ENCODE measurements at regions not wholly inside any gene's neighbourhood (a gene's known extent, or its start where the extent isn't known, plus 50 kb on each side); places are given as distances from the start of the nearest gene placed in this dataset.

DNA sequence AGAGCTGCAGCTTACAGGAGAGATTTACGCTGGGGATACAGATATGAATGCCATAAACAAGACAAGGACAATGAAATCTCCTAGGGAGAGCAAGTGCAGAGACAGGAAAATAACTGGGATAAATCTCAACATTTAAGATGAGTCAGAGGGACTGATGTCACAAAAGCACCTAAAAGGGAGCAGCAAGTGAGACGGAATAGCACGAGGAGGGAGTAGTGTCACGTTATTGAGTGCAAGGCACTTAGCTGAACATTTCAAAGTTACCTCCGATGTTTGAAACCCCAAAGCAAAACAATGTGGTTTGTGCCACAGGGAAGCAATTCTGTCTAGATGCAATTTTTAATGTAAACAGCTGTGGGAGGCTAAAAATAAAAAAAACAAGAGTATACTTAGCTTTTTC lies 1131.7 kb upstream of the EYS start:
- no peaks in the 10 kb centered on the region for H3K36me3 ChIP-seq (ENCODE audit: control insufficient read depth, insufficient read depth, low read length)
- no peaks in the 10 kb centered on the region for H3K9me3 ChIP-seq (ENCODE audit: control insufficient read depth, low read length)
- H3K4me3 ChIP-seq (ENCODE audit: extremely low read depth, insufficient read depth, low read length, poor library complexity, severe bottlenecking): no peak overlapping the region
- H3K4me1 ChIP-seq (ENCODE audit: control insufficient read depth, insufficient read depth, low read length, poor library complexity, severe bottlenecking): no peaks in the 10 kb centered on the region
- H3K27ac ChIP-seq (ENCODE audit: low read depth, low read length, severe bottlenecking): no peak overlapping the region
- WGBS, 2 experiments (ENCODE audit: insufficient coverage in 2 of 2): 81 to 89% methylated on average over 3 to 5 of the region's 5 CpGs

DNA sequence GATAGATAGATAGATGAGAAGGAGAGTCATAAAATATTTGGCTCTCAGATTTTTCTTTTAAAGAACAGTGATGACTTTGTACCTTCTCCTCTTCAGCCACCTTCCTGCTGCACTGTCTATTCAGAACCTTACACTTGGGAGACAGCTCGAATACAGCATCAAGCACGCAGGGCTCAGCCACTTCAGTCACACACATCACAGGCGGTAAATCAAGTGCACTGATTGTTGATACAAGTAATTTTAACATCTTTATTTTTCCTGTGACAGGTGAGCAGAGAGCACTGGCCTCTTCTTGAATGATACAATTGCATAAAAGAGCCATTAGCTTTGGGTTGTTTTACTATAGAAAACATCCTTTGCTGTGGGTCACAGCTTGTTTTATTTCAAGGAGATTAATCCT lies 1118.5 kb upstream of the EYS start:
- Histone ChIP-seq H3K4me1 (ENCODE audit: control insufficient read depth, insufficient read depth, low read length, poor library complexity, severe bottlenecking) (no peaks in the 10 kb centered on the region), H3K4me3 (ENCODE audit: extremely low read depth, insufficient read depth, low read length, poor library complexity, severe bottlenecking) (no peak overlapping the region), H3K27ac (ENCODE audit: low read depth, low read length, severe bottlenecking) (no peak overlapping the region), H3K9me3 (ENCODE audit: control insufficient read depth, low read length) (no peaks in the 10 kb centered on the region), H3K36me3 (ENCODE audit: control insufficient read depth, insufficient read depth, low read length) (no peaks in the 10 kb centered on the region)
- no CpG with 5 or more reads among the region's 3 CpGs for WGBS, 2 experiments (ENCODE audit: insufficient coverage in 2 of 2)

- no peak overlapping the region for H3K4me3 ChIP-seq (ENCODE audit: extremely low read depth, insufficient read depth, low read length, poor library complexity, severe bottlenecking)
- no peaks in the 10 kb centered on the region for H3K4me1 ChIP-seq (ENCODE audit: control insufficient read depth, insufficient read depth, low read length, poor library complexity, severe bottlenecking)
- no peak overlapping the region for H3K27ac ChIP-seq (ENCODE audit: low read depth, low read length, severe bottlenecking)
- H3K9me3 ChIP-seq (ENCODE audit: control insufficient read depth, low read length): no peaks in the 10 kb centered on the region
- no peaks in the 10 kb centered on the region for H3K36me3 ChIP-seq (ENCODE audit: control insufficient read depth, insufficient read depth, low read length)
- WGBS, 2 experiments (ENCODE audit: insufficient coverage in 2 of 2): 43 to 94% methylated on average over 1 to 2 of the region's 3 CpGs
Measured at GRCh38 chr6:66814156-66814555, 1107.1 kb upstream of the EYS start.

DNA sequence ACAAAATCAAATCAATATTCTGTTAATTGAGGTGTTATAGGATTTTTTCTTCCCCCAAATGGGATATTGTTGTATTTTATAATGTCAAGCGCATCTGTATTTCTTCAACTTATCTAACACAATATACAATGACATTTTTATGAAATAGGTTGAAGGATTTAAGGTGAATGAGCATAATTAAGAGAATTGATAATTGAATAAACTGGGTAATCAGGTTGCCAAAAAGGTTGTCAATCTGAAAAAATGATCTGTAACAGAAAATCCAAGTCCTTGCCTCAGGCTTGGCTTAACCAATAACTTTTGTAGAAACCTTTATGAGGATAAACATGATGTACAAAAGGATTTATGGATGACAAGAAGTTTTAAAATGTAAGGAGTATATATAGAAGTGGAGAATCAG lies 1101.7 kb upstream of the EYS start:
- no peaks in the 10 kb centered on the region for H3K36me3 ChIP-seq (ENCODE audit: control insufficient read depth, insufficient read depth, low read length)
- WGBS, 2 experiments (ENCODE audit: insufficient coverage in 2 of 2): no CpG with 5 or more reads among the region's 1 CpG
- no peak overlapping the region for H3K4me3 ChIP-seq (ENCODE audit: extremely low read depth, insufficient read depth, low read length, poor library complexity, severe bottlenecking)
- no peaks in the 10 kb centered on the region for H3K9me3 ChIP-seq (ENCODE audit: control insufficient read depth, low read length)
- no peak overlapping the region for H3K27ac ChIP-seq (ENCODE audit: low read depth, low read length, severe bottlenecking)
- no peaks in the 10 kb centered on the region for H3K4me1 ChIP-seq (ENCODE audit: control insufficient read depth, insufficient read depth, low read length, poor library complexity, severe bottlenecking)

GRCh38 chr6:66796987-66797386 lies 1090.0 kb upstream of the EYS start:
- Histone ChIP-seq H3K4me1 (ENCODE audit: control insufficient read depth, insufficient read depth, low read length, poor library complexity, severe bottlenecking) (no peaks in the 10 kb centered on the region), H3K9me3 (ENCODE audit: control insufficient read depth, low read length) (no peaks in the 10 kb centered on the region), H3K4me3 (ENCODE audit: extremely low read depth, insufficient read depth, low read length, poor library complexity, severe bottlenecking) (no peak overlapping the region), H3K36me3 (ENCODE audit: control insufficient read depth, insufficient read depth, low read length) (no peaks in the 10 kb centered on the region), H3K27ac (ENCODE audit: low read depth, low read length, severe bottlenecking) (no peak overlapping the region)
- 61 to 100% methylated on average over 2 to 3 of the region's 3 CpGs for WGBS, 2 experiments (ENCODE audit: insufficient coverage in 2 of 2)

GRCh38 chr6:66788579-66788978 lies 1081.6 kb upstream of the EYS start:
- WGBS, 2 experiments (ENCODE audit: insufficient coverage in 2 of 2): 95 to 100% methylated on average over 3 of the region's 3 CpGs
- Histone ChIP-seq H3K4me3 (ENCODE audit: extremely low read depth, insufficient read depth, low read length, poor library complexity, severe bottlenecking) (no peak overlapping the region), H3K27ac (ENCODE audit: low read depth, low read length, severe bottlenecking) (no peak overlapping the region), H3K4me1 (ENCODE audit: control insufficient read depth, insufficient read depth, low read length, poor library complexity, severe bottlenecking) (no peaks in the 10 kb centered on the region), H3K9me3 (ENCODE audit: control insufficient read depth, low read length) (no peaks in the 10 kb centered on the region), H3K36me3 (ENCODE audit: control insufficient read depth, insufficient read depth, low read length) (no peaks in the 10 kb centered on the region)

DNA sequence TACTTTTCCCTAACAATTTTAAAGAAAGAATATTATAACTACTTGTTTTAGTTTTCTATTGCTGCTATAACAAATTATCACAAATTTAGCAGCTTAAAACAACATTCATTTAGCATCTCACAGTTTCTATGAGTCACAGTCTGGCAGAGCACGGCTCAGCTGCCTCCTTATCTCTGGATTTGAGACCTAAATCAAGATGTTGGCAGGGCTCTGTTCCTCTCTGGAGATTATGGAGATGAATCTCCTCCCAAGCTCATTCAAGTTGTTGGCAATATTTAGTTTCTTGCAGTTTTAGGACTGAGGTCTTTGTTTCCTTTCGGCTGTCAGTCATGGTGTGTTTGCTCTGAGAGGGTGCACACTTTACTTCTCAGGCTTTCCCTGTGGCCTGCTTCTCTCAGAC lies 1065.8 kb upstream of the EYS start:
- H3K36me3 ChIP-seq (ENCODE audit: control insufficient read depth, insufficient read depth, low read length): no peaks in the 10 kb centered on the region
- 49% methylated on average over 2 of the region's 2 CpGs; no CpG with 5 or more reads in 1 of the 2 experiments for WGBS, 2 experiments (ENCODE audit: insufficient coverage in 2 of 2)
- H3K27ac ChIP-seq (ENCODE audit: low read depth, low read length, severe bottlenecking): no peak overlapping the region
- H3K4me3 ChIP-seq (ENCODE audit: extremely low read depth, insufficient read depth, low read length, poor library complexity, severe bottlenecking): no peak overlapping the region
- H3K4me1 ChIP-seq (ENCODE audit: control insufficient read depth, insufficient read depth, low read length, poor library complexity, severe bottlenecking): peaks cover 3% of the 10 kb centered on the region
- H3K9me3 ChIP-seq (ENCODE audit: control insufficient read depth, low read length): no peaks in the 10 kb centered on the region

DNA sequence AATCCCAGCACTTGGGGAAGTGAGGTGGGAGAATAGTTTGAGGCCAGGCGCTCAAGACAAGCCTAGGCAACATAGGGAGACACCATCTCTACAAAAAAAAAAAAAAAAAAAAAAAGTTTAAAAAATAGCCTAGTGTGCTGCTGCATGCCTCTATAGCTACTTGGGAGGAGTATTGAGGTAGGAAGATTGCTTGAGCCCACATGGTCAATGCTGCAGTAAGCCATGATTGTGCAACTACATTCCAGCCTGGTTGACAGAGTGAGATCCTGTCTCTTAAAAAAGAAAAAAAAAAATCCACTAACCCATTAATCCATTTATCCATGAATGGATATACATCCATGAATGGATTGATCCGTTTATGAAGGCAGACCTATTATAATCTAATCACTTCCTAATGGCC lies 1064.6 kb upstream of the EYS start:
- Histone ChIP-seq H3K9me3 (ENCODE audit: control insufficient read depth, low read length) (no peaks in the 10 kb centered on the region), H3K4me1 (ENCODE audit: control insufficient read depth, insufficient read depth, low read length, poor library complexity, severe bottlenecking) (peaks cover 3% of the 10 kb centered on the region), H3K27ac (ENCODE audit: low read depth, low read length, severe bottlenecking) (no peak overlapping the region), H3K36me3 (ENCODE audit: control insufficient read depth, insufficient read depth, low read length) (no peaks in the 10 kb centered on the region), H3K4me3 (ENCODE audit: extremely low read depth, insufficient read depth, low read length, poor library complexity, severe bottlenecking) (no peak overlapping the region)
- no CpG with 5 or more reads among the region's 2 CpGs for WGBS, 2 experiments (ENCODE audit: insufficient coverage in 2 of 2)

DNA sequence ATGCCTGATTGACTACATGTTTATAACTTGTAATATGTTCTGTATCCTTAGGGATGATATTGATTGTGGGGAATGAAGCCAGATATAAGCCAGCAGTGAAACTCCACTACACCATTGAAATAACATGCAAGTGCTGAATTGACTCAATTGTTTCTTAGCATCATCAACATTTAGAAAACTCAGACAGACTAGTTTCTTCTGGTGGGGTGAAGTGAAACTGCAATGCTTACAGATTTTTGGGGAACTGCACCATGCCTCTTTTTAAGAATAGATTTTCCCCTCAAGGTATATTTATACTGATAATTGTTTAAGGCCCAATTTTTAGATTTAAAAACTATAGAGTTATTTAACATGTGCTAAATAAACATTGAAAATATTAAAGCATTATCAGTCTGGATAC lies 1044.6 kb upstream of the EYS start:
- H3K4me3 ChIP-seq (ENCODE audit: extremely low read depth, insufficient read depth, low read length, poor library complexity, severe bottlenecking): no peak overlapping the region
- no peaks in the 10 kb centered on the region for H3K9me3 ChIP-seq (ENCODE audit: control insufficient read depth, low read length)
- H3K36me3 ChIP-seq (ENCODE audit: control insufficient read depth, insufficient read depth, low read length): no peaks in the 10 kb centered on the region
- no peaks in the 10 kb centered on the region for H3K4me1 ChIP-seq (ENCODE audit: control insufficient read depth, insufficient read depth, low read length, poor library complexity, severe bottlenecking)
- H3K27ac ChIP-seq (ENCODE audit: low read depth, low read length, severe bottlenecking): no peak overlapping the region

DNA sequence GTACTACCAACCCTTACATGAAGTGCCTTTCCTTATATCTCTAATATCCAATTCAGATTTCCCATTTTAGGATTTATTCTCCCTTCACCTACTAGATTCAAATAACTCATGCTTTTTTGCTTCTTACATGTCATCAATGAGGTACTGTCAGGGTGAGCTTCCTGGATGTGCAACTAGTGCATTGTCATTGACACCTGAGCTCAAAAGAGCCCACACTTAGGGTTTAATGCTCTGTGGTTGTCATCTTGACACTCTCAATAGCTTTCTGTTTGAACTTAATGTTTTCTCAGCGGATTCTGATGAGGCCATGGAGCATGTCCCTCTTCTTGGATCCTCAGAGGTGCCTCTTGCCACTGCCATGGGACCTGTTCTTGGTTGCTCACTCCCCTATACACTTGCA lies 1033.3 kb upstream of the EYS start:
- 75 to 89% methylated on average over 1 of the region's 1 CpG for WGBS, 2 experiments (ENCODE audit: insufficient coverage in 2 of 2)
- H3K9me3 ChIP-seq (ENCODE audit: control insufficient read depth, low read length): no peaks in the 10 kb centered on the region
- peaks cover 3% of the 10 kb centered on the region for H3K4me1 ChIP-seq (ENCODE audit: control insufficient read depth, insufficient read depth, low read length, poor library complexity, severe bottlenecking)
- H3K27ac ChIP-seq (ENCODE audit: low read depth, low read length, severe bottlenecking): no peak overlapping the region
- H3K4me3 ChIP-seq (ENCODE audit: extremely low read depth, insufficient read depth, low read length, poor library complexity, severe bottlenecking): no peak overlapping the region
- no peaks in the 10 kb centered on the region for H3K36me3 ChIP-seq (ENCODE audit: control insufficient read depth, insufficient read depth, low read length)

GRCh38 chr6:66735106-66735890 lies 1028.3 kb upstream of the EYS start:
- Histone ChIP-seq H3K9me3 (ENCODE audit: control insufficient read depth, low read length) (no peaks in the 10 kb centered on the region), H3K27ac (ENCODE audit: low read depth, low read length, severe bottlenecking) (peak overlapping the region; percentile 19), H3K36me3 (ENCODE audit: control insufficient read depth, insufficient read depth, low read length) (no peaks in the 10 kb centered on the region), H3K4me1 (ENCODE audit: control insufficient read depth, insufficient read depth, low read length, poor library complexity, severe bottlenecking) (peaks cover 4% of the 10 kb centered on the region), H3K4me3 (ENCODE audit: extremely low read depth, insufficient read depth, low read length, poor library complexity, severe bottlenecking) (no peak overlapping the region)
- 80% methylated on average over 3 of the region's 5 CpGs; no CpG with 5 or more reads in 1 of the 2 experiments for WGBS, 2 experiments (ENCODE audit: insufficient coverage in 2 of 2)
